B cell (primary cell): ENCODE measurements at regions not wholly inside any gene's neighbourhood (a gene's known extent, or its start where the extent isn't known, plus 50 kb on each side); places are given as distances from the start of the nearest gene placed in this dataset.

Experiments
- ATAC-seq: fragments of 200-7000 bp; cut with Tn5 transposase; one replicate; pipeline ENCODE4 v1.10.0; 2021; ENCODE audit warnings: low read depth, mild to moderate bottlenecking, moderate number of reproducible peaks, moderate library complexity
- CTCF ChIA-PET: fragments of 350-600 bp; sonication (Branson Sonifier 250); formaldehyde crosslinking; loops from one replicate; lab custom pipeline; 2021; ENCODE audit warnings: antibody characterized with exemption, inconsistent platforms; lab: Charles Lee
- POLR2A ChIA-PET: fragments of 350-600 bp; sonication (Branson Sonifier 250); formaldehyde crosslinking; loops from one replicate; lab custom pipeline; 2021; ENCODE audit warnings: antibody characterized with exemption; lab: Charles Lee
- DNase-seq: peaks from one replicate; pipeline ENCODE4 v3.0.0; 2013
- H2AFZ ChIP-seq: 2 replicates; pipeline ENCODE4 v1.6.1; 2012; ENCODE audit warnings: mild to moderate bottlenecking, low read depth, low read length; ENCODE audit not compliant: insufficient read depth, poor library complexity, severe bottlenecking
- H3K27ac ChIP-seq, 2 donors: 1 replicate in 1 of 2; 2 replicates in 1 of 2; pipeline ENCODE4 v1.5.1; 2012 to 2013; ENCODE audit warnings: low read length in 2 of 2, mild to moderate bottlenecking in 2 of 2, moderate library complexity in 1 of 2
- H3K27me3 ChIP-seq, 4 experiments: fragments of 200-600 bp in 1 of 4; sonication (generic) in 1 of 4; replicated peaks in 1 of 4; 1 replicate in 2 of 4; 2 replicates in 2 of 4; pipeline versions ENCODE4 v1.6.1 to v1.7.0; 2013 to 2016; ENCODE audit warnings: low read length in 3 of 4, mild to moderate bottlenecking in 2 of 4, mixed read lengths in 1 of 4, moderate library complexity in 1 of 4; ENCODE audit not compliant: insufficient read depth in 4 of 4, control insufficient read depth in 3 of 4; ENCODE audit errors: control extremely low read depth in 1 of 4
- H3K36me3 ChIP-seq, 2 experiments: replicated peaks in 1 of 2; 1 replicate in 1 of 2; 2 replicates in 1 of 2; pipeline versions ENCODE4 v1.6.1 to v1.7.1; 2013; ENCODE audit warnings: low read length in 1 of 2; ENCODE audit not compliant: insufficient read depth in 2 of 2, control insufficient read depth in 1 of 2; ENCODE audit errors: control extremely low read depth in 1 of 2, extremely low read depth in 1 of 2
- H3K4me1 ChIP-seq, 2 donors: fragments of 200-600 bp in 1 of 2; sonication (generic) in 1 of 2; 1 replicate in 1 of 2; 2 replicates in 1 of 2; pipeline versions ENCODE4 v1.5.1 to v1.6.1; 2013 to 2017; ENCODE audit warnings: low read length in 2 of 2; ENCODE audit not compliant: control insufficient read depth in 2 of 2, insufficient read depth in 2 of 2
- H3K4me2 ChIP-seq: replicated peaks from 2 replicates; pipeline ENCODE3; 2012; ENCODE audit warnings: mild to moderate bottlenecking, low read depth, low read length; ENCODE audit not compliant: poor library complexity, severe bottlenecking
- H3K4me3 ChIP-seq, 5 experiments: fragments of 200-600 bp in 1 of 5; sonication (generic) in 1 of 5; 1 replicate in 3 of 5; 2 replicates in 2 of 5; pipeline versions ENCODE4 v1.5.1 to v1.7.0; 2011 to 2016; ENCODE audit warnings: low read length in 4 of 5, mild to moderate bottlenecking in 4 of 5, low read depth in 2 of 5, control low read depth in 1 of 5, moderate library complexity in 1 of 5; ENCODE audit not compliant: insufficient read depth in 1 of 5; ENCODE audit errors: control extremely low read depth in 1 of 5, extremely low read depth in 1 of 5
- H3K79me2 ChIP-seq: fragments of 200-600 bp; sonication (generic); one replicate; pipeline ENCODE4 v1.6.0; 2016; ENCODE audit warnings: low read length; ENCODE audit not compliant: control insufficient read depth, insufficient read depth
- H3K9ac ChIP-seq: fragments of 200-600 bp; sonication (generic); 2 replicates; pipeline ENCODE4 v1.6.1; 2017; ENCODE audit warnings: mild to moderate bottlenecking, low read length, moderate library complexity
- H3K9me3 ChIP-seq, 3 donors: one replicate each; pipeline versions ENCODE4 v1.6.1 to v1.7.1; 2013; ENCODE audit warnings: low read length in 2 of 3; ENCODE audit not compliant: control insufficient read depth in 2 of 3, insufficient read depth in 1 of 3; ENCODE audit errors: control extremely low read depth in 1 of 3
- H4K20me1 ChIP-seq: 2 replicates; pipeline ENCODE4 v1.6.0; 2012; ENCODE audit warnings: mild to moderate bottlenecking, low read length; ENCODE audit not compliant: insufficient read depth, control insufficient read depth, poor library complexity, severe bottlenecking
- H3K27ac Mint-ChIP-seq: one replicate; pipeline ENCODE4 v1.8.0; 2021; ENCODE audit warnings: mixed read lengths
- H3K27me3 Mint-ChIP-seq: one replicate; pipeline ENCODE4 v1.8.0; 2021; ENCODE audit warnings: mixed read lengths
- H3K4me1 Mint-ChIP-seq: one replicate; pipeline ENCODE4 v1.8.0; 2021; ENCODE audit warnings: mixed read lengths
- H3K4me3 Mint-ChIP-seq: one replicate; pipeline ENCODE4 v1.8.0; 2021; ENCODE audit warnings: mixed read lengths
- H3K9me3 Mint-ChIP-seq: one replicate; pipeline ENCODE4 v1.8.0; 2022; ENCODE audit warnings: mixed read lengths; ENCODE audit not compliant: insufficient read depth
- EZH2 ChIP-seq: IDR thresholded peaks from 2 replicates; pipeline ENCODE4 v1.6.1; 2012; ENCODE audit warnings: borderline replicate concordance, low read depth, mild to moderate bottlenecking, moderate library complexity, low read length; ENCODE audit not compliant: insufficient read depth, poor library complexity, severe bottlenecking
- WGBS: methylation state at CpG from one replicate; pipeline ENCODE4 v1.1.5; 2013; ENCODE audit warnings: missing lambda C conversion rate; ENCODE audit not compliant: insufficient coverage; 5-methylcytosine and 5-hydroxymethylcytosine counted together
- intact Hi-C: fragments of 100-400 bp; cut with micrococcal nuclease; formaldehyde crosslinking; loops from one replicate; pipeline ENCODE4 v1.10.0; 2022
- TF ChIP-seq, protein P1 (sequence below): fragments of 200-600 bp; IDR thresholded peaks from one replicate; pipeline ENCODE4 v1.8.0; 2022; ENCODE audit warnings: antibody characterized with exemption, mild to moderate bottlenecking

- H3K27me3 Mint-ChIP-seq, result no peaks in the 10 kb centered on the region
Observed at GRCh38 chr2:103739921-103740320, 978.1 kb downstream of the TMEM182 start.

GRCh38 chr2:103740631-103741030 lies 978.8 kb downstream of the TMEM182 start:
- Histone ChIP-seq H2AFZ (no peak overlapping the region), H3K36me3 (no peaks in the 10 kb centered on the region), H3K4me3 (no peak overlapping the region), H3K9ac (no peak overlapping the region), H3K79me2 (no peaks in the 10 kb centered on the region), H3K27ac (no peak overlapping the region), H3K27me3 (no peaks in the 10 kb centered on the region), H3K4me1 (no peaks in the 10 kb centered on the region), H3K4me2 (no peak overlapping the region), H3K9me3 (peaks cover 0 to 4% (median 0%) of the 10 kb centered on the region in 3 donors), H4K20me1 (no peaks in the 10 kb centered on the region)
- DNase-seq (no peak), ATAC-seq (no peak)
- Mint-ChIP-seq H3K4me1 (no peaks in the 10 kb centered on the region), H3K27me3 (no peaks in the 10 kb centered on the region), H3K4me3 (no peak overlapping the region), H3K9me3 (peaks cover 2% of the 10 kb centered on the region), H3K27ac (no peak overlapping the region)
- 60% methylated on average over 1 of the region's 1 CpG for WGBS
- TF ChIP-seq, protein P1, sequence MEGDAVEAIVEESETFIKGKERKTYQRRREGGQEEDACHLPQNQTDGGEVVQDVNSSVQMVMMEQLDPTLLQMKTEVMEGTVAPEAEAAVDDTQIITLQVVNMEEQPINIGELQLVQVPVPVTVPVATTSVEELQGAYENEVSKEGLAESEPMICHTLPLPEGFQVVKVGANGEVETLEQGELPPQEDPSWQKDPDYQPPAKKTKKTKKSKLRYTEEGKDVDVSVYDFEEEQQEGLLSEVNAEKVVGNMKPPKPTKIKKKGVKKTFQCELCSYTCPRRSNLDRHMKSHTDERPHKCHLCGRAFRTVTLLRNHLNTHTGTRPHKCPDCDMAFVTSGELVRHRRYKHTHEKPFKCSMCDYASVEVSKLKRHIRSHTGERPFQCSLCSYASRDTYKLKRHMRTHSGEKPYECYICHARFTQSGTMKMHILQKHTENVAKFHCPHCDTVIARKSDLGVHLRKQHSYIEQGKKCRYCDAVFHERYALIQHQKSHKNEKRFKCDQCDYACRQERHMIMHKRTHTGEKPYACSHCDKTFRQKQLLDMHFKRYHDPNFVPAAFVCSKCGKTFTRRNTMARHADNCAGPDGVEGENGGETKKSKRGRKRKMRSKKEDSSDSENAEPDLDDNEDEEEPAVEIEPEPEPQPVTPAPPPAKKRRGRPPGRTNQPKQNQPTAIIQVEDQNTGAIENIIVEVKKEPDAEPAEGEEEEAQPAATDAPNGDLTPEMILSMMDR, result no peak
- no peak for TF ChIP-seq EZH2
- ChIA-PET CTCF (no interaction called here), POLR2A (no interaction called here)
- intact Hi-C loops, result no loop called here

More at GRCh38 chr2:103739921-103740320, 978.1 kb downstream of the TMEM182 start:
- peaks cover 0 to 11% (median 5%) of the 10 kb centered on the region in 3 donors for H3K9me3 ChIP-seq
- no peaks in the 10 kb centered on the region for H3K27me3 ChIP-seq
- intact Hi-C loops, result no loop called here
- no peaks in the 10 kb centered on the region for H3K36me3 ChIP-seq
- Mint-ChIP-seq H3K4me3 (no peak overlapping the region), H3K27ac (no peak overlapping the region), H3K4me1 (no peaks in the 10 kb centered on the region), H3K9me3 (peaks cover 2% of the 10 kb centered on the region)
- no peak overlapping the region for H3K4me3 ChIP-seq
- no peaks in the 10 kb centered on the region for H3K79me2 ChIP-seq
- WGBS, result no CpG with 5 or more reads among the region's 1 CpG
- no peaks in the 10 kb centered on the region for H3K4me1 ChIP-seq
- no peak overlapping the region for H3K4me2 ChIP-seq
- ChIA-PET CTCF (no interaction called here), POLR2A (no interaction called here)
- H3K27ac ChIP-seq, result no peak overlapping the region
- no peak for DNase-seq
- H4K20me1 ChIP-seq, result no peaks in the 10 kb centered on the region
- no peak overlapping the region for H3K9ac ChIP-seq
- no peak for TF ChIP-seq EZH2
- TF ChIP-seq, protein P1, result no peak
- ATAC-seq, result no peak
- no peak overlapping the region for H2AFZ ChIP-seq
